H4 (cell line): ENCODE measurements at regions not wholly inside any gene's neighbourhood (a gene's known extent, or its start where the extent isn't known, plus 50 kb on each side); places are given as distances from the start of the nearest gene placed in this dataset.
A peak's percentile ranks its signal among the peaks of the same experiment; 100 is the strongest.
"Not testable (repeated sequence)": the region's sequence is repeated elsewhere in the genome, so short reads cannot be mapped to it uniquely, and the experiment has no call there.

Experiments used
- DNase-seq: peaks from one replicate; pipeline ENCODE4 v3.0.0-alpha.2; 2015; ENCODE audit warnings: low spot score

DNA sequence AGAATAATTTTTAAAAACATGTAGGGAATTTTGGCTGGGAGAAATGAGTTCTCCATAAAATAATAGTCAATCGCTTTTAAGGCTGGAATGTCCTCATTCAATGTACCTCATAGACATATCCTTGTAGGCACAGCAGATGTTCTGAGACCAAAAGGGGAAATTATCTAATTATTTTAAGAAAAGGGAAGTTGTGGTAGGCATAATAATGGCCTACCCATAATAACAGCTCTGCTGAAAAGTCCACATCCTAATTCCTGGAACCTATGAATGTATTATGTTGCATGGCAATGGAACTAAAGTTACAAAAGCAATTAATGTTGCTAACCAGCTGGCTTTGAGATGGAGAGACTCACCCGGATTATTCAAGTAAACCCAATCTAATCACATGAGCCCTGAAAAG, 216.1 kb downstream of the TRIM36 start:
- DNase-seq, result no peak

DNA sequence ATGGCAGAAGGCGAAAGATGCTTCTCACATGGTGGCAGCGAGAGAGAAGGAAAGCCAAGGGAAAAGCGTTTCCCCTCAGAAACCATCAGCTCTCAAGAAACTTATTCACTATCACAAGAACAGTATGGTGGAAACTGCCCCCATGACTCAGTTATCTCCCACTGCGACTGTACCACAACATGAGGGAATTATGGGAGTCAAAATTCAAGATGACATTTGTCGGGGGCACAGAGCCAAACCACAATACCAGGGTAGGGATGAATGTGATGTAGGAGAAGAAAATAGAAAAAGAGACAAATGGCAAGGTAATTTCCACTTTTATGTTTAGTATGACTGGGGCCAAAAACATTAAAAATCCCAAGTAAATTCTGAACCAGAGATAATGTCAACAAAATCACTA, 216.8 kb downstream of the TRIM36 start:
- no peak for DNase-seq

DNA sequence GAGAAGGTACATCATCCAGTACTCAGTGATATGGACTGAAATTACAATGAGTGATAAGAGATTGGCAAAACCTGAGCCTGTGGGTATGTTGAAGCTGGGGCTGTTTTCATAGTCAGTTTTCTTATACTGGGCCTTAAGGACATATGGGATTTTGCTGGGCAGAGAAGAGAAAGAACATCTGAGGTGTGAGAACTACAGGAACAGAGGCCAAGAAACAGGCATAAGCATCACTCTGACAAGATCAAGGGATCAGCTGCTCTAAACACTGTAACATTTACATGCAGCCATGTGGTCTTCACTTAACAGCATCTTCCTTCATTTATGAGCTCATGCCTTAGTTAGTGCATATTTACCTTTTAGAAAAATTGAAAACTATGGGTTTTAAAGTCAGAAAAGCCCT, 220.0 kb downstream of the TRIM36 start:
- DNase-seq, result no peak

DNA sequence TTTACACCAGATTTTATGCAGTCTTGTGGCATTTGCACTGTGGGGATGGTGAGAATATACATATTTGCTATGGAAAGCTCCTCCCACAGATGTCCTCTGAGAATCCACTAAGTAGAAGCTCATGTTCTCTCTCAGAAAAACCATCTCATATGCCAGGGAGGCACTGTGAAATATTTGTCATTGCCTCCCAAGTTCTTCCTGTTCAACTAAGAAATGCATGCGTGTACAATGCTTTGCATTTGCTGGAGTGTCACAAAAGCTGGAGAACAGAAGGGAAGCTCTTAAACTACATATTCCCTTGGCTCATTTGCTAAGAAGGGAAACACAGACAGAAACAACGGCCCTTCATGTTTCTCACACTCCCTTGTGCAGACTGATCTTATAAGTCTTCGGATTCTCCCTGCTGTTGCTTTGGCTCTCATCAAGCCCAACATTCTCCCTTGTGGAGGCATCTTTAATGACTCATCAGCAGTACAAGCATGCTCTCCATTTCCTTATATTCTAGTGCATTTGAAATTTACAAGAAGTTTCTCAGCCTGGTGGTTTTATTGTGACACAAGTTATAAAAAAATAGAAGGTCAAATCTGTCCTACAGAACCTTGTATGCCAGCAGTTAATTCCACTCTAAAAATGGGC, 220.6 kb downstream of the TRIM36 start:
- DNase-seq, result no peak

DNA sequence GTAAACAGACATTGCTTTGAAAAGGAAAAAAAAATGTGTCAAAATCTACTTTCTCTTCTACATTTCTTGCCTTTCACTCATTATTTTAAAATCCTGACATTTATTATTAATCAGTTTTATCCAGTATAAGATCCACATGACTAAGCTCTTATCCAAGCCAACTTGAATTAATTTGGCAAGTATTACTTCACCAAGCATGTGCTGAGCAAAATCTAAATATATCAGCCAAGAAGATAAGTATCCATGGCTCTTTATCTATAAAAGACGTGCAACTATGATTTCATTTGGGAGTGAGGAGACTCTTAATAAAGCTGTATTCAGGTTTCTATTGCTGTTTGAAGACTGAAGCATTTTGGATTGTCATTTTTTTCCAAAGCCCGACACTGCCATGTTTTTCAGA, 221.3 kb downstream of the TRIM36 start:
- no peak for DNase-seq

DNA sequence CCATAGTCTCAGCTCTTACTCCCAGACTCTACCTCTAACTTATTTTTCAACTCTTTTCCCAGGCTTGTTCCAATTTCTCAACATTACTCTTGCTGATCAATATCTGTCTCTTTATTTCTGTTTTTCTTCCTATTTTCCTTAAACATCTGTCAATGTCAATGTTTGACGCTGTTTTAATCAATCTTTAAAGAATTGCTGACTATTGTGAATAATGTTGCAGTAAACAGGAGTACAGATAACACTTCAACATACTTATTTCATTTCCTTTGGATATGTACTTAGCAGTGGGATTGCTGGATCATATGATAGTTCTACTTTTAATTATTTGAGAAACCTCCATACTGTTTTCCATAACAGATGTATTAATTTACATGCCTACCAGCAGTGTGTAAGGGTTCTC, 229.0 kb downstream of the TRIM36 start:
- DNase-seq, result no peak

DNA sequence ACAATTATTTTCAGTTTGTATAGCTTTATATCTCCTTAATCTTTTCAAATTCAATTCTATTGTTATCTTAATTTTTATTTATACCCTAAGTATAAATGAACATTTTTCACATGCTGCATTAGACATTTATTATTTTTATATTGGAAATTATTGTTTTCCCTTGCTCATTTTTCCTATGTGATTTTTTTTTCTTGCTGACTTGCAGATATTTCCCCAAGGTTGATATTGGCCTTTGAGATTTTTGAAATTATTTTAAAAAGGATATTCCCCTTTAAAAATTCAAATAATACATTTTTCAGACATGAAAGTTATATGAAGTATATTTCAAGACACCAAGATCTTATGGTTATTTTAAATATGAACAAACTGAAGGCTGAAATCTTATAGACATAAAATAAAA, 234.2 kb downstream of the TRIM36 start:
- DNase-seq, result no peak

DNA sequence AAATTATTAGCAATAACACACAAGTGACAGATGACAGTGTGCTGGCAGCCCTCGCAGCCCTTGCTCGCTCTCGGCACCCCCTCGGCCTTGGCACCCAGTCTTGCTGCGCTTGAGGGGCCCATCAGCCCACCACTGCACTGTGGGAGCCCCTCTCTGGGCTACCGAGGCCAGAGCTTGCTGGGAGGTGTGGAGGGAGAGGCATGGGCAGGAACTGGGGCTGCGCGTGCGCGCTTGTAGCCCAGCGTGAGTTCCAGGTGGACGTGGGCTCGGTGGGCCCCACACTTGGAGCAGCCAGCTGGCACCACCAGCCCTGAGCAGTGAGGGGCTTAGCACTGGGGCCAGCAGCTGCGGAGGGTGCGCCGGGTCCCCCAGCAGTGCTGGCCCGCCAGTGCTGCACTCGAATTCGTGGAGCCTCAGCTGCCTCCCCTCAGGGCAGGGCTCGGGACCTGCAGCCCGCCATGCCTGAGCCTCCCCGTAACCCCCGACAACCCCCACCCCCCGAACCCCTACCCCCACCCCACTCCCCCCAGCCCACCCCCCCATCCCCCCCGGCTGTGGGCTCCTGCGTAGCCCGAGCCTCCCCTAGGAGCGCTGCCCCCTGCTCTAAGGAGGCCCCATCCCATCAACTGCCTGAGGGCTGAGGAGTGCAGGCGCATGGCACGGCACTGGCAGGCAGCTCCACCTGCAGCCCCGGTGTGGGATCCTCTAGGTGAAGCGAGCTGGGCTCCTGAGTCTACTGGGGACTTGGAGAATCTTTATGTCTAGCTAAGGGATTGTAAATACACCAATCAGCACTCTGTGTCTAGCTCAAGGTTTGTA, 240.9 kb downstream of the TRIM36 start:
- no peak for DNase-seq

DNA sequence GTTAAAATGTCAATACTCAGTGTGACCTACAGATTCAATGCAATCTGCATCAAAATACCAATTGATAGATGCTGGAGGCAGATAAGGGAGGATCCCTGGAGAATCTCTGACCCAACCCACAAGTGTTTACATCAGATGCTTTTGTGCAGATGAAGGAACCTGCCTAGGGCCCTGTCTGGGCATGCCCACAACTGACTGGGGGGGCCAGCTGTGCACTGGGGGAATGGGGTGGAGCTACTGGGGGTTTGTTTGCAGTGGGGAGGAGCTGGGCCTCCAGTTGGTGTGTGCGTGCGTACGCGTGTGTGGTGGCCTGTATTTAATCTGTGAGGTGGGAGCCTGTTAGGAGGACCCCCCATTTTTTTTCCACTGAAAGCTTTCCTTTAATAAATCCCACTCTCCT, 244.9 kb downstream of the TRIM36 start:
- DNase-seq, result no peak

DNA sequence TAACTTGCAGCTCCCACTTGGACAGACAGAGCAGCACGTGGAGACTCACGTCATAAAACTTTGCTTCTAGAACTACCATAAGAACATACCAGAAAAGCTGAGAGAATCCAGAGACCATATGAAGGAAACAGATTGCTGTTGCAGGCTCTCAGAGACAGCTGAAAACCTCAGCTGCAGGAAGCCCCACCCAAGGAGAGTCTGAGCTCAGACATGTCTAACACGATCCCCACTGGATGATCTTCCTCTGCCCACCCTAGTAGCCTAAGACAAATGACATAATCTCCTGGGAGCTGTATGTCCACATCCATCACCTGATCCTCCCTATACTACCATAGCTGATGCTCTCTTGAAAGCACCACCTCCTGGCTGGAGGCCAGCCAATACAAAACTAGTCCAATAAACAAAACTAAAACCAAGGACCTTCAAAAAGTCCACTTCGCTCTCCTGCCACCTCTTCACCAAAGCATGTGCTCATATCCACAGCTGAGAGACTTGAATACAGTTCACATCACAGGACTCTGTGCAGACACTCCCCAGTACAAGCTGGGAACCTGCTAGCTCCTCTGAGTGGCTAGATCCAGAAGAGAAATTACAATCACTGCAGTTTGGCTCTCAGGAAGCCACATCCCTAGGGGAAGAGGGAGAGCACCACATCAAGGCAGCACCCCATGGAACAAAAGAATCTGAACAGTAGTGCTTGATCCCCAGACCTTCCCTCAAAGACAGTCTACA, 257.4 kb downstream of the TRIM36 start:
- DNase-seq, result no peak

DNA sequence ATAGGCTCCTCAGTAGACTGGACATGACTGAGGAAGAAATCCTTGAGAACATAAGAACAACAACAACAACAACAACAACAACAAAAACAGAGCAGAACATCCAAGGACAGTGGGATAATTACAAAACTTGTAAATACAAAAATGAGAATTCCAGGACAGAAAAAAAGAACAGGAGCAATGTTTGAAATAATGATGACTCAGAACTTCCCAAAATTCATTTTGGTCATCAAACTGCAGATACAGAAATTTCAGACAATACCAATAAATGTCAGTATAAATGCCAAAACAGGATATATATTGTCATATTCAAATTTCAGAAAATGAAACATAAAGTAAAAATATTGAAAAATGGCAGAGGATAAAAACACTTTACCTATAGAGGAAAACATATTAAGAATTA, 259.0 kb downstream of the TRIM36 start:
- DNase-seq, result no peak

DNA sequence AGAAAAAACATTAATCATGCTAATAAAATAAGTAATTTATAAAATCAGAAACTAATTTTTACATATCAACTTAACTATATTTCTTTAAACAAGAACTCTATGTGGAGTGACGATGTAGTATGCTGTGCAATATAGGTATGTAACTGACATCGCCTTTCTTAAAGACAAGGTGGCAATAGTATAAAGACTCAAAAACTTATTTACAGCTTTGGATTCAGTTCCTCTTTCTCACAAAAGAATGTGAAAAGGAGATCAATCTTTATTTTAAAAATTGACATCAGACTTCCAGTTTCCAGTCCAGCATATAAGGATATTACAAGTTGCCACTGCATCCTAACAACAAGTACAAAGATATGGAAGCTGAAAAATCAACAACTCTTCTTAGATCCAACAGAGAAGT, 260.3 kb downstream of the TRIM36 start:
- no peak for DNase-seq

DNA sequence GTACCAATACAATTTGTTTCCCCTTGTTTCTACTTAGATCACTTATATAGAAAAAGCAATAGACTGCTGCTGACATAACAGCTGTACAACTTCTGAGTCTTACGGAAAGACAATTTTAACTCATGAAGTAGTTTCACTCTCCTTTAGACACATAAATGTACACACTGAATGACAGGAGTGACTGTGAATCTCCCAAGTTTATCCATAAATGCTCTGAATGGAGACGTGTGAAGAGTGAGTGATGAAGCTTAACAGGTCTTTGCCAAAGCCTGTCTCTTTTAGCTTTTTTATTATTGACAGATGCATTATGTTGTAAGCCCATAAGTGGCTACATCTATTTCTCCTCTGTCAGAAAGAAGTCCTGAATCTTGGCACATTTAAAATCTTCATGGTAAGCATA, 265.9 kb downstream of the TRIM36 start:
- no peak for DNase-seq

DNA sequence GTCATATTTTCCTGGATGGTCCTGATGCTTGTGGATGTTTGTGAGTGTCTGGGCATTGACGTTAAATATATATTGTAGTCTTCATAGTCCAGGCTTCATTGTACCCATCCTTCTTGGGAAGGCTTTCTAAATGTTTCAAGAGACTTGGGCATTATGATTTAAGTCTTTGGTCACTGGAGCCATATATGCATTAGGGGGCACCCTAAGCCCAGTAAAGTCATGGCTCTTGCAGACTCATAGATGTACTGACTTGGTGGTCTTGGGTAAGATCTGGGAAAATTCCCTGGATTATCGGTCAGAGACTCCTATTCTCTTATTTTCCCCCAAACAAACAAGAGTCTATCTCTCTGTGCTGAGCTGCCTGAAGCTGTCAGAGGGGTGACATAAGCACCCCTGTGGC, 271.1 kb downstream of the TRIM36 start:
- no peak for DNase-seq

DNA sequence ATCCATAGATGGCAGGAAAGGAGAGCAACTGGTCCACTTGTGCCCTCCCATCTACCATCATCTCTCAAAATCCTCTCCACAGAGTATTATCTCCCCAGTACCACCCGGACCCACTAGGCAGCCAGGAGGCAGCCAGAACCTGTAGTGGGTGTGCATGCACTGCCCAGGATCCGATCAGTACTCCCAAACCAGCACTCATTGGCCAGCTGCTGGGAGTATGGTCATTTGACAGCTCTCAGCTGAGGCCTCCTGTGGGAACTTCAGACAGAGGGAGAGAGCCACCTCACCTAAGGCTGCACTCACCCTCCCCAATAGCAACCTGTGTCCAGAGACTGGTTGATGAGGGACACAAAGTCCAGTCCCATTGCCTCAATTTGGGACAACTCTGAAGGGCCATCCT, 286.0 kb downstream of the TRIM36 start:
- DNase-seq, result no peak

DNA sequence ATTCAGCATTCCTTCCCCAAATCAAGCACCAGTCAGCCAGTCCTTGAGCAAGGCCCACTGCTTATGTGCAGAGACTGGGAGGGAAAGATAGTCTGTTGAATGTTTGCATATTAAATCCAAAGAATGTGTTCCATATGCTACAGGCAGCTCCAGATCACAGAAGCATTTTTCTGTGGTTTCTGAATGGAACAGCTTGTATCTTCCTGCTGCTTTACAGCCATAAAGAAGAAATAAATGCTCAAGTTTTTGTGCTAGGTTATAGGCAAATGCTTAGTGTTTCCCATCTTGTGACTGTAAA, 310.3 kb downstream of the TRIM36 start:
- DNase-seq, result no peak

DNA sequence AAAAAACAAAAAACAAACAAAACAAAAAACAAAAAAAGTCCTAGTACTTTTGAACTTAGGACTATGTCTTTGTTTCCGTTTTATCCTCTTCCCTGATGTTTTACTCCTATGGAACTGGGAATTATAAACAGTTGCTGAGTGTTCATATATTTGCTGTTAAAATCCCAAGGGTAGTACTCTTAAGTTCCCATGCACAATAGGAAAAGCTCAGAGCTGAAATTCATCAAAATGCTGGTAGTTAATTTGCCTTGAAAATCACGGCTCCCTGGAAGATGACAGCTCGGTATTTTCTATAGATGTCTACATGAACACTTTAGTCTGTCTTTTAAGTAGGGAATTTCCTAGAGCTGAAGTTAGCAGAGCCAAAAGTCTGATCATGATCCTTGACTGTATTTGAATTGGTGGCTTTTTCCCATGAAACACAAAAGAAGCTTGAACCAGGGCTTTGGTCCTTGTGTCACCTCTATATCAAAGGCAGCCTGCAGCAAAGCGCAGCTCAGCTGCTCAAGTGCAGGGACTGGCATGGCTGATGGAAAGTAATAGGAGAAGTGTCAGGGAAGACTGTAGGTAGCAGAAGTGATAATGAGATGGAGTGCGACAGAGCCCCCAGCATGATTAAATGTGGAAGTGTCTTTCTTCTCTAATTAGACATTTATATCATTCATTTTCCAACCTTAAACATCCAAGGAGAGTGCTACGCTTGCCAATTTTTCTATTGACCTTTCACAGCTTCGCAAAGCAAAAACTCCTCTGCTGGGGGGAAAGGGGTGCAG, 310.9 kb downstream of the TRIM36 start:
- DNase-seq, result no peak

DNA sequence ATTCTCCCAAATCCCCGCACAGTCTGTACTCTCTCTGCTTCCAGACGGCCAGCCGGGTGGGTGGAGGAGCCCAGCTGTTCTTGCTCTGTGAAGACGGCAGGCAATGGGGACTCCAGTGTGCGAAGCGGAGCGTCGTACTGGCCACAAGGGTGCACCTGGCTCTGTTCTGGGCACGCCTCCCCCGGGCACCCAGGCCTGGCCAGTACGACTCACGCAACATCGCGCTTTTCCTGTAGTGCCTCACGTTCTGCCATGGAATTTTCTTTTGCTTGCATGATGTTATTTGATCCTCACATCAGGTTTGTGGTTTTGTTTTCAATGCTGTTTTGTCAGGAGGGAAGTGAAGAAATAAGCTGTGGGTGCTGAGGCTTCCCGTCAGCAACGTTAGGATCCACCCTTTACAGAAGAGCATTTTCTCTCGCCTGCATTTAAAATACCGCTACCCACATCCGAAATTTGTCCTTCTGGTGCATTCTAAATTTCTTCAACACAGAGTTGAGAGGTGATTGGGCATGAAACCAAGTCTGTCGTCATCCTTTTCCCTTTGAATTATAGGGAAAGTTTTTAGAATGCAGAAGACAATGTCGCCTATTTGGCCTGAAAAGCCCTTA, 311.7 kb downstream of the TRIM36 start:
- DNase-seq, result peak; percentile 93

DNA sequence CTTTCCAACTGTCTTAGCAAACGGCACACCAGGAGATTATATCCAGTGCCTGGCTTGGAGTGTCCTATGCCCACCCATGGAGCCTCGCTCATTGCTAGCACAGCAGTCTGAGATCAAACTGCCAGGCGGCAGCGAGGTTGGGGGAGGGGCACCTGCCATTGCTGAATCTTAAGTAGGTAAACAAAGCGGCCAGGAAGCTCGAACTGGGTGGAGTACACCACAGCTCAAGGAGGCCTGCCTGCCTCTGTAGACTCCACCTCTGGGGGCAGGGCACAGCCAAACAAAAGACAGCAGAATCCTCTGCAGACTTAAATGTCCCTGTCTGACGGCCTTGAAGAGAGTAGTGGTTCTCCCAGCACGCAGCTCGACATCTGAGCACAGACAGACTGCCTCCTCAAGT, 325.0 kb downstream of the TRIM36 start:
- DNase-seq, result not testable (repeated sequence)

DNA sequence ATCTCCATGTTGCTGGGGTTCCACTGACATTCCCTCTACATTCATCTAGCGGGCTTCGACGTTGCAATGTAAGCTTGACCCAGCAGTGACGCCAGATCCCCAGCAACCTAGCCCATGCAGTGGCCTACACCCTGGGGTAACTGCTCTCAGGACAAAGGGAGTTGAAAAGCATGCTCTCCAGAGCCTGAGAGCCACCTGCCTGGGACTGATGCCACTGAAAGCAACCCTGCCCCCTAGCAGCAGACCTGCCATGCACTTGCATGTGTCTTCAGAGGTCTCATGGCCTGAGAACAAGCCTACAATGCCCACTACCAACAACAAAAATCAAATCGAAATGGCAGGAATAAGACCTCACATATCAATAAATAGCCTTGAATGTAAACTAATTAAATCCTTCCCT, 330.3 kb downstream of the TRIM36 start:
- no peak for DNase-seq

DNA sequence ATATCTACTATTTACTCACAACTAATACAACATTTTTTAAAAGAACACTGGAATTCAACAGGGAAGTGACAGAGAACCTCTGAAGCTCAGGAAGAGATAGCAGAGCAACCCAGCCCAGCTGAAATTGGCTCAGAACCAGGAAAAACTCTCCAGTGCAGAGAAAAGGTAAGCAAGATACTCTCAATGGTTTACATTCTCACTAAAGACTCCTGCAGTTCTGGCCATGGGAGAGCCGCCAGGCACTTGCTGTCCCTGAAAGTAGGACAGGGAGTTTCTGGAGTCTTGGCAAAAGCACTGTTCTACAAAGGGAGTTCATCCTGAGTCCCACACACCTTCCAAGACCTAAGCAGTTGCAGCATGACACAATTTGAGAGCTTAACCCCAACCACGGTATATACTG, 330.8 kb downstream of the TRIM36 start:
- DNase-seq, result no peak

DNA sequence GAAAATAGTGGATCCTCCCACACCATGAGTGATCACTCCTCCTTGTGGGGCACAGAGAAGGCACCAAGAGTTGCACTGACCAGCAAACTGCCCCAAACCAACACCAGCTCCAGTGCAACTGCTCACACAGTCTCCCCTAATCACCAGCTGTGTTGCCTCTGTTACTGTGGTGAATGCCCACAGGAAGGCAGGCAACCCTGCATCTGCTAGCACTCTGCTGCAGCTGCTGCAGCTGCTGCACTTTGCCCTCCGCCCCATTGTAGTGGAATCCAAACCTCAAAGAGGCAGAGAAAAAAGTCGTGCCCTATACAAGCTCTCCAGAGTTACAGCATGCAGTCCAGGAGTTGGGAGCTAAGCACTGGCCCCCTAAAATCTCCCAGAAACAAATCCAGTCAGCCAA, 339.6 kb downstream of the TRIM36 start:
- DNase-seq, result no peak
